GM23248 (cell line): ENCODE measurements at regions not wholly inside any gene's neighbourhood (a gene's known extent, or its start where the extent isn't known, plus 50 kb on each side); places are given as distances from the start of the nearest gene placed in this dataset.

Experiments
- DNase-seq: peaks from one replicate; pipeline ENCODE4 v3.0.0-alpha.2; 2015
- H2AFZ ChIP-seq: fragments of 200-600 bp; sonication (generic); 2 replicates; pipeline ENCODE4 v1.6.1; 2016; ENCODE audit warnings: antibody characterized with exemption
- H3F3A ChIP-seq: fragments of 200-600 bp; sonication (generic); 2 replicates; pipeline ENCODE4 v1.6.1; 2016; ENCODE audit warnings: mild to moderate bottlenecking, antibody characterized with exemption, mixed run types; ENCODE audit not compliant: insufficient read depth
- H3K27ac ChIP-seq: fragments of 200-600 bp; sonication (generic); 2 replicates; pipeline ENCODE4 v1.5.1; 2016; ENCODE audit warnings: mild to moderate bottlenecking
- H3K27me3 ChIP-seq: fragments of 200-600 bp; sonication (generic); replicated peaks from 2 replicates; pipeline ENCODE4 v1.6.1; 2016; ENCODE audit warnings: mild to moderate bottlenecking; ENCODE audit not compliant: insufficient read depth
- H3K36me3 ChIP-seq: fragments of 200-600 bp; sonication (generic); 2 replicates; pipeline ENCODE4 v1.6.1; 2016; ENCODE audit warnings: low read depth, mild to moderate bottlenecking
- H3K4me1 ChIP-seq: fragments of 200-600 bp; sonication (generic); 2 replicates; pipeline ENCODE4 v1.6.1; 2016; ENCODE audit warnings: mild to moderate bottlenecking; ENCODE audit not compliant: insufficient read depth
- H3K4me2 ChIP-seq: fragments of 200-600 bp; sonication (generic); one replicate; pipeline ENCODE4 v1.6.1; 2016; ENCODE audit warnings: mild to moderate bottlenecking; ENCODE audit not compliant: unreplicated experiment
- H3K4me3 ChIP-seq: fragments of 200-600 bp; sonication (generic); 2 replicates; pipeline ENCODE4 v1.5.1; 2016; ENCODE audit warnings: mild to moderate bottlenecking
- H3K79me2 ChIP-seq: fragments of 200-600 bp; sonication (generic); 2 replicates; pipeline ENCODE4 v1.6.1; 2016; ENCODE audit warnings: mild to moderate bottlenecking; ENCODE audit not compliant: insufficient read depth
- H3K9ac ChIP-seq: fragments of 200-600 bp; sonication (generic); 2 replicates; pipeline ENCODE4 v1.6.1; 2016; ENCODE audit warnings: mild to moderate bottlenecking
- H3K9me2 ChIP-seq: fragments of 200-600 bp; sonication (generic); 2 replicates; pipeline ENCODE4 v1.6.1; 2016; ENCODE audit warnings: mixed run types, mild to moderate bottlenecking, moderate library complexity; ENCODE audit not compliant: insufficient read depth
- H3K9me3 ChIP-seq: fragments of 200-600 bp; sonication (generic); one replicate; pipeline ENCODE4 v1.6.1; 2017; ENCODE audit warnings: low read depth
- H4K20me1 ChIP-seq: fragments of 200-600 bp; sonication (generic); 2 replicates; pipeline ENCODE4 v1.6.0; 2016; ENCODE audit not compliant: insufficient read depth
- EZH2 ChIP-seq: fragments of 200-600 bp; sonication (generic); IDR thresholded peaks from 2 replicates; pipeline ENCODE4 v1.6.1; 2018; ENCODE audit warnings: antibody characterized with exemption, mild to moderate bottlenecking; ENCODE audit not compliant: insufficient read depth, poor library complexity, severe bottlenecking
- EZH2phosphoT487 ChIP-seq: fragments of 200-600 bp; sonication (generic); IDR thresholded peaks from 2 replicates; pipeline ENCODE4 v1.6.1; 2018; ENCODE audit warnings: antibody characterized with exemption, moderate library complexity, mild to moderate bottlenecking, low read depth; ENCODE audit not compliant: insufficient read depth
- WGBS, 2 experiments: methylation state at CpG; one replicate each; pipeline ENCODE4 v1.1.6; 2015 to 2017; ENCODE audit warnings: low lambda C conversion rate in 2 of 2, low coverage in 1 of 2; ENCODE audit errors: missing lambda C conversion rate in 2 of 2; 5-methylcytosine and 5-hydroxymethylcytosine counted together
- in situ Hi-C: fragments of 300-500 bp; cut with MboI; formaldehyde crosslinking; loops from 2 replicates; pipeline ENCODE4 v1.15.0; 2020

DNA sequence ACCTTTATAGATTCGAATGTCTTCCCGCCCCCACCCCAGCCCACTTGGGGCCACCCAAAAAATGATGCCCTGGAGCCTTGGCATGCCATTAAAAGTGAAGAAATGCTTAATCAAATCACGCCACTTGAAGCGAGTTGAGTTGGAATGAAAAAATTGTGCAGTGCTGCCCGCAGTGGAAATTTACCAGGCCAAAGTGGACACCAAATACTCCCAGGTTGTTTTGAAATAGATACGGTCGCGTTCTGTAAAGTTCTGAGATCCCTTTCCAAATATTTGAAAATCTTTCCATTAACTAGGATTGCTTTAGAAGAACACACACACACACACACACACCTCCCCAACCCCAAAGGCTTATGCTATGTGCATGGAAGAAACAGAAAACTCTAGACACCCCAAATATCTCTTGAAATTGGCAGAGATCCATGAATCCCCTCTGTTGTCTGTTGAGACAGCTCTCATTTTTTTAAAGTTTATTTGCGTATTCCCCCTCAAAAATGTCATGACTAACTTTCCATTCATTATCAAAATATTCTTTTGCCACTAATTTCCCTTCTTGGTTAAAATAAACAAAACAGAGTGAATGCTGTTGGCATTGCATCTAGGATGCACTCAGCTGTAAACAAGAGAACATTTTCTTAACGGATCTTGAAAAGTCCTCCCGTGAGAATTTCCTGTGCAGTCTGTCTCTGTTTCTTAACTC, 142.3 kb upstream of the KCNE2 start:
- Histone ChIP-seq H4K20me1 (no peaks in the 10 kb centered on the region), H3K4me2 (no peak overlapping the region), H3K9ac (no peak overlapping the region), H3K9me2 (no peaks in the 10 kb centered on the region), H3K9me3 (no peaks in the 10 kb centered on the region), H3K36me3 (no peaks in the 10 kb centered on the region), H3K4me3 (no peak overlapping the region), H2AFZ (no peak overlapping the region), H3K79me2 (no peaks in the 10 kb centered on the region), H3F3A (no peaks in the 10 kb centered on the region), H3K27ac (no peak overlapping the region), H3K4me1 (no peaks in the 10 kb centered on the region), H3K27me3 (no peaks in the 10 kb centered on the region)
- TF ChIP-seq EZH2phosphoT487 (no peak), EZH2 (no peak)
- 84 to 88% methylated on average over 11 of the region's 11 CpGs for WGBS, 2 experiments
- in situ Hi-C loops = no loop called here
- DNase-seq = no peak

GRCh38 chr21:34222031-34222335, 141.8 kb upstream of the KCNE2 start:
- Histone ChIP-seq H3K27me3 (no peaks in the 10 kb centered on the region), H3K9ac (no peak overlapping the region), H3K9me3 (no peaks in the 10 kb centered on the region), H3K4me3 (no peak overlapping the region), H4K20me1 (no peaks in the 10 kb centered on the region), H3K36me3 (no peaks in the 10 kb centered on the region), H2AFZ (no peak overlapping the region), H3K4me1 (no peaks in the 10 kb centered on the region), H3K27ac (no peak overlapping the region), H3K79me2 (no peaks in the 10 kb centered on the region), H3F3A (no peaks in the 10 kb centered on the region), H3K4me2 (no peak overlapping the region), H3K9me2 (no peaks in the 10 kb centered on the region)
- no peak for TF ChIP-seq EZH2phosphoT487
- TF ChIP-seq EZH2 = no peak
- DNase-seq = no peak
- in situ Hi-C loops = no loop called here
- WGBS, 2 experiments = 86 to 88% methylated on average over 14 of the region's 14 CpGs

GRCh38 chr21:34223376-34223775, 140.4 kb upstream of the KCNE2 start:
- H3K27ac ChIP-seq = no peak overlapping the region
- H3K4me3 ChIP-seq = no peak overlapping the region
- no peak overlapping the region for H3K4me2 ChIP-seq
- H3K27me3 ChIP-seq = no peaks in the 10 kb centered on the region
- no peak overlapping the region for H3K9ac ChIP-seq
- in situ Hi-C loops = no loop called here
- no peaks in the 10 kb centered on the region for H3F3A ChIP-seq
- 74 to 75% methylated on average over 2 of the region's 2 CpGs for WGBS, 2 experiments
- H3K36me3 ChIP-seq = no peaks in the 10 kb centered on the region
- no peak for DNase-seq
- no peaks in the 10 kb centered on the region for H3K9me3 ChIP-seq
- no peaks in the 10 kb centered on the region for H3K9me2 ChIP-seq
- H3K79me2 ChIP-seq = no peaks in the 10 kb centered on the region
- no peaks in the 10 kb centered on the region for H4K20me1 ChIP-seq
- no peaks in the 10 kb centered on the region for H3K4me1 ChIP-seq
- TF ChIP-seq EZH2 (no peak), EZH2phosphoT487 (no peak)
- H2AFZ ChIP-seq = no peak overlapping the region

DNA sequence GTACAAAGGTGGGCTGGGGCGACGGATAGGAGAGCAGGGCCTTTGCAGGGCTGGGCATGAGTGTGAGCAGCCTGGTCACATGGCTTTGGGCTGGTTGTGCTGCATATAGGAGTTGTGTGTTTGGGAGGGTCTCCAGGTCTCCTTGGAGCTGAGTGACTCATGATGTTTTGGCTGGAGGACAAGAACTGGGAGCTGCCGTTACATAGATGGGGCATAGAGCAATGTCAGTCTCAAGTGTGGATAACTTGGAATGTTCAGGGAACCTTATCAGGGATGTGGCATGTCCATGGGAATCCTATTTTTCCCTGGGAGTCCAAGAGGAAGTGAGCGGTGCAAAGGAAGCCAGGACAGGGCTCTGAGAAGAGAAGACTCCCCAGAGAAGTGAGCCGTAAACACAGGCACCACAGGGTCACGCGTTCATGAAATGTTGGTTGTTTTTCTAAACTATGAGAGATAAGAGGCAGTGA, 136.4 kb upstream of the KCNE2 start:
- Histone ChIP-seq H3K9ac (no peak overlapping the region), H3K4me1 (no peaks in the 10 kb centered on the region)

GRCh38 chr21:34228792-34229191, 135.0 kb upstream of the KCNE2 start:
- H3K36me3 ChIP-seq = no peaks in the 10 kb centered on the region
- no peak overlapping the region for H3K4me3 ChIP-seq
- no peaks in the 10 kb centered on the region for H3K4me1 ChIP-seq
- no peaks in the 10 kb centered on the region for H3K9me2 ChIP-seq
- no peaks in the 10 kb centered on the region for H3K79me2 ChIP-seq
- no peak overlapping the region for H3K4me2 ChIP-seq
- H3K27me3 ChIP-seq = no peaks in the 10 kb centered on the region
- DNase-seq = no peak
- H3K9ac ChIP-seq = no peak overlapping the region
- no peak overlapping the region for H2AFZ ChIP-seq
- no peak overlapping the region for H3K27ac ChIP-seq
- in situ Hi-C loops = loop anchor here (25.0 kb wide), 1 partner anchor 409 kb away; no protein-coding TSS in a partner anchor
- no peaks in the 10 kb centered on the region for H3K9me3 ChIP-seq
- no peaks in the 10 kb centered on the region for H3F3A ChIP-seq
- WGBS, 2 experiments = 82 to 86% methylated on average over 4 of the region's 4 CpGs
- TF ChIP-seq EZH2 (no peak), EZH2phosphoT487 (no peak)
- no peaks in the 10 kb centered on the region for H4K20me1 ChIP-seq

More for the DNA sequence above, 136.4 kb upstream of the KCNE2 start:
- Histone ChIP-seq H3K27me3 (no peaks in the 10 kb centered on the region), H3K4me3 (no peak overlapping the region), H3K27ac (no peak overlapping the region), H3K4me2 (no peak overlapping the region), H4K20me1 (no peaks in the 10 kb centered on the region), H3F3A (no peaks in the 10 kb centered on the region), H3K9me3 (no peaks in the 10 kb centered on the region), H3K9me2 (no peaks in the 10 kb centered on the region), H2AFZ (no peak overlapping the region), H3K79me2 (no peaks in the 10 kb centered on the region), H3K36me3 (no peaks in the 10 kb centered on the region)
- in situ Hi-C loops = loop anchor here (25.0 kb wide), 1 partner anchor 410 kb away; no protein-coding TSS in a partner anchor
- no peak for TF ChIP-seq EZH2phosphoT487
- TF ChIP-seq EZH2 = no peak
- WGBS, 2 experiments = 82% methylated on average over 7 of the region's 7 CpGs
- DNase-seq = no peak
